ENCODE measurements at regions not wholly inside any gene's neighbourhood (a gene's known extent, or its start where the extent isn't known, plus 50 kb on each side); places are given as distances from the start of the nearest gene placed in this dataset.

DNA sequence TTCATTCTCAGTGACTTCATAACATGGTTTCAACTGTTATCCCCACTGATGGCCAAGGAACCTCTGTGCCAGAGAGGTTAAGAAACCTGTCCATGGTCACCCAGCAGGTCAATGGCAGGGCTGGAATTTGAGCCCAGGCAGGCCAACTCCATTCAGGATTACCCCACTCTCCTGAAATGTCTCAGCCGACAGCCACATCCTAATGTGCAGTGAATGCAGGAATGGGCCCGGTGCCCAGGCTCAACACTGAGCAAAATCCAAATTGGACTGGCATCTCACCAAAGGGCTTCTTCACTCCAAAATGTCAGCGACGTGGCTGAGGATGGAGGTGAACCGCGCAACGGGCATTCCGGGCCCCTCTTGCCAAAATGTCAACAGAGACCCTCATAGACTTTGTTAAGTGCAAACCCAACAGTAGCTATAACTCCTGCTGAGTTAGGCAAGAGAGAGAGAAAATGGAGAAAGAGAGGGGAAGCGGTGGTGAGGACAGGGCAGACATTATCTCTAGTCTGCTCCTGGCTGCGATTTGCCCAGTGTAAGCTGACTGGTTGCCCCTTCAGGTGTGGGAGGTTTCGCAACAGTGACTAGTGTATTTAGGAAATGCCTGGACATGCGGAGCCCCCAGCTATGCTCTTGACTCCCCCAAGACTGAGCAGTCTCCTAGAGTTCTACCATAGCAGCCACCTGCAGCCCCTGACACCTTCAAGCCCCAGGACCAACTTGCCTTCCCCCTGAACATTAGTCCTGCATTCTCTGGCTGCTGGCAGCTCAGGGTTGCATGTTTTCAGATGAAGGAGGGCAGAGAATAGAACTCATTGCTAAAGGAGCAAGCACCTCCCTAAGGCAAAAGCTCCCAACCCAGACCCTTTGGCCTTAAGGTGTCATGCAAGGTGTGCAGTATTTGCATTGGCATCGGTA, 167.7 kb downstream of the ANAPC1 start:
- no peak for DNase-seq (ENCODE audit: low spot score)

DNA sequence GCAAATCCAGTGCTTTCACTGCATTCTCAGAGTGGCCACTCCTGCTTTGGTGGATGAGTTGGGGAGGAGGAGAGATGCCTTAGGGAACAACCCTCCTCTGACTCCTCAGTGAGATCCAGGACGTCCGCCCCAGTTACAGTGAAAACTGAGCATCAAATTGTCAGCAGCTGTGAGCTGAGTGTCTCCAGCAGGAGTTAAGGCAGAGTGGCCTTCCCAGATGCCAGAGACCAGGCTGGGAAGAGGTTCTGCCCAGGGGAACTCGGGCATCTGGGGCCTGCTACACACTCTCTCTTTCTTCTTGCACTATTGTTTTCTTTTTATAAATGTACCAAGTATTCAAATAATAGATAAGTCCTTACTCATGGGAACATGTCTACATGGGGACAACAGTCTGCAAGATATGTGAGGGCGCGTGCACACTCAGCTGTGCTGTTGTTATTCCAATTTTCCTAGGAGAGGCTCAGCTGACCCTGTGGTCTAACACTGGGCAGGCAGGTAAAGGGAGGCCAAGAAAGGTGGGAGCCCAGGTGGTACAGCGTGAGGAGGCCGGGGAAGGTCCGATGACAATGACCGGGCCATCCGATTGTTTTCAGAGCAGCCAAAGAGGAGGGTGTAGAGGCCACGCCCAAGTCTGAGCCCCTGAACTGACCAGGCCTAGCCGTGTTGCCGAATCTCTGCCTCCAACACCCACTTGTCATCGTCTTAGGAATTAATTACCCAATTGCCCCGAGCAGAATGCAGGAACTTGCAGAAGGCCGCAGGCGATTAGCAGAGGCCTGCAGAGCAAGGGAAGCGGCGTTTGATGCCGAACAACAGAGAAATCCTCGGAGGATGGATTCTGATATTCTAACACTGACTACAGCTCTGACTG, 166.9 kb downstream of the ANAPC1 start:
- no peak for DNase-seq (ENCODE audit: low spot score)

Data from cerebellar cortex (tissue), 1 donor.